B cell (primary cell): ENCODE measurements at regions not wholly inside any gene's neighbourhood (a gene's known extent, or its start where the extent isn't known, plus 50 kb on each side); places are given as distances from the start of the nearest gene placed in this dataset.

Experiments used
- ATAC-seq: fragments of 200-7000 bp; cut with Tn5 transposase; one replicate; pipeline ENCODE4 v1.10.0; 2021; ENCODE audit warnings: low read depth, mild to moderate bottlenecking, moderate number of reproducible peaks, moderate library complexity
- CTCF ChIA-PET: fragments of 350-600 bp; sonication (Branson Sonifier 250); formaldehyde crosslinking; loops from one replicate; lab custom pipeline; 2021; ENCODE audit warnings: antibody characterized with exemption, inconsistent platforms; lab: Charles Lee
- POLR2A ChIA-PET: fragments of 350-600 bp; sonication (Branson Sonifier 250); formaldehyde crosslinking; loops from one replicate; lab custom pipeline; 2021; ENCODE audit warnings: antibody characterized with exemption; lab: Charles Lee
- DNase-seq: peaks from one replicate; pipeline ENCODE4 v3.0.0; 2013
- H2AFZ ChIP-seq: 2 replicates; pipeline ENCODE4 v1.6.1; 2012; ENCODE audit warnings: mild to moderate bottlenecking, low read depth, low read length; ENCODE audit not compliant: insufficient read depth, poor library complexity, severe bottlenecking
- H3K27ac ChIP-seq, 2 donors: 1 replicate in 1 of 2; 2 replicates in 1 of 2; pipeline ENCODE4 v1.5.1; 2012 to 2013; ENCODE audit warnings: low read length in 2 of 2, mild to moderate bottlenecking in 2 of 2, moderate library complexity in 1 of 2
- H3K27me3 ChIP-seq, 4 experiments: fragments of 200-600 bp in 1 of 4; sonication (generic) in 1 of 4; replicated peaks in 1 of 4; 1 replicate in 2 of 4; 2 replicates in 2 of 4; pipeline versions ENCODE4 v1.6.1 to v1.7.0; 2013 to 2016; ENCODE audit warnings: low read length in 3 of 4, mild to moderate bottlenecking in 2 of 4, mixed read lengths in 1 of 4, moderate library complexity in 1 of 4; ENCODE audit not compliant: insufficient read depth in 4 of 4, control insufficient read depth in 3 of 4; ENCODE audit errors: control extremely low read depth in 1 of 4
- H3K36me3 ChIP-seq, 2 experiments: replicated peaks in 1 of 2; 1 replicate in 1 of 2; 2 replicates in 1 of 2; pipeline versions ENCODE4 v1.6.1 to v1.7.1; 2013; ENCODE audit warnings: low read length in 1 of 2; ENCODE audit not compliant: insufficient read depth in 2 of 2, control insufficient read depth in 1 of 2; ENCODE audit errors: control extremely low read depth in 1 of 2, extremely low read depth in 1 of 2
- H3K4me1 ChIP-seq, 2 donors: fragments of 200-600 bp in 1 of 2; sonication (generic) in 1 of 2; 1 replicate in 1 of 2; 2 replicates in 1 of 2; pipeline versions ENCODE4 v1.5.1 to v1.6.1; 2013 to 2017; ENCODE audit warnings: low read length in 2 of 2; ENCODE audit not compliant: control insufficient read depth in 2 of 2, insufficient read depth in 2 of 2
- H3K4me2 ChIP-seq: replicated peaks from 2 replicates; pipeline ENCODE3; 2012; ENCODE audit warnings: mild to moderate bottlenecking, low read depth, low read length; ENCODE audit not compliant: poor library complexity, severe bottlenecking
- H3K4me3 ChIP-seq, 5 experiments: fragments of 200-600 bp in 1 of 5; sonication (generic) in 1 of 5; 1 replicate in 3 of 5; 2 replicates in 2 of 5; pipeline versions ENCODE4 v1.5.1 to v1.7.0; 2011 to 2016; ENCODE audit warnings: low read length in 4 of 5, mild to moderate bottlenecking in 4 of 5, low read depth in 2 of 5, control low read depth in 1 of 5, moderate library complexity in 1 of 5; ENCODE audit not compliant: insufficient read depth in 1 of 5; ENCODE audit errors: control extremely low read depth in 1 of 5, extremely low read depth in 1 of 5
- H3K79me2 ChIP-seq: fragments of 200-600 bp; sonication (generic); one replicate; pipeline ENCODE4 v1.6.0; 2016; ENCODE audit warnings: low read length; ENCODE audit not compliant: control insufficient read depth, insufficient read depth
- H3K9ac ChIP-seq: fragments of 200-600 bp; sonication (generic); 2 replicates; pipeline ENCODE4 v1.6.1; 2017; ENCODE audit warnings: mild to moderate bottlenecking, low read length, moderate library complexity
- H3K9me3 ChIP-seq, 3 donors: one replicate each; pipeline versions ENCODE4 v1.6.1 to v1.7.1; 2013; ENCODE audit warnings: low read length in 2 of 3; ENCODE audit not compliant: control insufficient read depth in 2 of 3, insufficient read depth in 1 of 3; ENCODE audit errors: control extremely low read depth in 1 of 3
- H4K20me1 ChIP-seq: 2 replicates; pipeline ENCODE4 v1.6.0; 2012; ENCODE audit warnings: mild to moderate bottlenecking, low read length; ENCODE audit not compliant: insufficient read depth, control insufficient read depth, poor library complexity, severe bottlenecking
- H3K27ac Mint-ChIP-seq: one replicate; pipeline ENCODE4 v1.8.0; 2021; ENCODE audit warnings: mixed read lengths
- H3K27me3 Mint-ChIP-seq: one replicate; pipeline ENCODE4 v1.8.0; 2021; ENCODE audit warnings: mixed read lengths
- H3K4me1 Mint-ChIP-seq: one replicate; pipeline ENCODE4 v1.8.0; 2021; ENCODE audit warnings: mixed read lengths
- H3K4me3 Mint-ChIP-seq: one replicate; pipeline ENCODE4 v1.8.0; 2021; ENCODE audit warnings: mixed read lengths
- H3K9me3 Mint-ChIP-seq: one replicate; pipeline ENCODE4 v1.8.0; 2022; ENCODE audit warnings: mixed read lengths; ENCODE audit not compliant: insufficient read depth
- CTCF ChIP-seq: fragments of 200-600 bp; IDR thresholded peaks from one replicate; pipeline ENCODE4 v1.8.0; 2022; ENCODE audit warnings: antibody characterized with exemption, mild to moderate bottlenecking
- EZH2 ChIP-seq: IDR thresholded peaks from 2 replicates; pipeline ENCODE4 v1.6.1; 2012; ENCODE audit warnings: borderline replicate concordance, low read depth, mild to moderate bottlenecking, moderate library complexity, low read length; ENCODE audit not compliant: insufficient read depth, poor library complexity, severe bottlenecking
- WGBS: methylation state at CpG from one replicate; pipeline ENCODE4 v1.1.5; 2013; ENCODE audit warnings: missing lambda C conversion rate; ENCODE audit not compliant: insufficient coverage; 5-methylcytosine and 5-hydroxymethylcytosine counted together
- intact Hi-C: fragments of 100-400 bp; cut with micrococcal nuclease; formaldehyde crosslinking; loops from one replicate; pipeline ENCODE4 v1.10.0; 2022

- no peaks in the 10 kb centered on the region for H3K79me2 ChIP-seq
- H3K4me2 ChIP-seq = no peak overlapping the region
- Mint-ChIP-seq H3K27ac (no peak overlapping the region), H3K27me3 (peaks cover 6% of the 10 kb centered on the region), H3K4me1 (no peaks in the 10 kb centered on the region), H3K4me3 (no peak overlapping the region), H3K9me3 (no peaks in the 10 kb centered on the region)
- H2AFZ ChIP-seq = no peak overlapping the region
- ChIA-PET CTCF (no interaction called here), POLR2A (no interaction called here)
- no peaks in the 10 kb centered on the region for H3K36me3 ChIP-seq
- no CpG with 5 or more reads among the region's 1 CpG for WGBS
- TF ChIP-seq EZH2 (no peak), CTCF (no peak)
- no peaks in the 10 kb centered on the region for H3K27me3 ChIP-seq
- H3K9me3 ChIP-seq = no peaks in the 10 kb centered on the region
- H3K4me3 ChIP-seq = no peak overlapping the region
- no peak for DNase-seq
- no peak for ATAC-seq
- H3K4me1 ChIP-seq = no peaks in the 10 kb centered on the region
- H4K20me1 ChIP-seq = no peaks in the 10 kb centered on the region
- H3K27ac ChIP-seq = no peak overlapping the region
- intact Hi-C loops = no loop called here
- H3K9ac ChIP-seq = no peak overlapping the region
These were observed 111.3 kb downstream of the SETD4 start for GRCh38 chr21:35948982-35949381.

- Histone ChIP-seq H3K4me3 (no peak overlapping the region), H3K79me2 (no peaks in the 10 kb centered on the region), H3K27me3 (no peaks in the 10 kb centered on the region), H3K4me1 (peaks cover 9 to 12% of the 10 kb centered on the region in 2 donors), H3K9me3 (peaks cover 0 to 4% (median 0%) of the 10 kb centered on the region in 3 donors), H3K36me3 (no peaks in the 10 kb centered on the region), H3K27ac (no peak overlapping the region), H3K9ac (no peak overlapping the region), H4K20me1 (no peaks in the 10 kb centered on the region), H3K4me2 (no peak overlapping the region), H2AFZ (no peak overlapping the region)
- H3K9me3 Mint-ChIP-seq = no peaks in the 10 kb centered on the region
- ATAC-seq = no peak
- ChIA-PET CTCF (interaction anchor here (1.6 kb wide), 1 partner anchor 85 kb away, joined by 4 read pairs; no protein-coding TSS in a partner anchor), POLR2A (interaction anchor here (0.6 kb wide), 1 partner anchor 1103 kb away, joined by 4 read pairs; no protein-coding TSS in a partner anchor)
- H3K4me1 Mint-ChIP-seq = peaks cover 4% of the 10 kb centered on the region
- H3K27me3 Mint-ChIP-seq = peaks cover 1% of the 10 kb centered on the region
- H3K4me3 Mint-ChIP-seq = no peak overlapping the region
- H3K27ac Mint-ChIP-seq = peak overlapping the region; percentile 38
- DNase-seq = no peak
- 100% methylated on average over 3 of the region's 6 CpGs for WGBS
- intact Hi-C loops = no loop called here
- TF ChIP-seq EZH2 (no peak), CTCF (no peak)
These were observed 115.1 kb downstream of the SETD4 start for GRCh38 chr21:35945089-35945671.
